HFFc6 (cell line): ENCODE measurements at regions not wholly inside any gene's neighbourhood (a gene's known extent, or its start where the extent isn't known, plus 50 kb on each side); places are given as distances from the start of the nearest gene placed in this dataset.

ENCODE experiments used
- DNase-seq: peaks from one replicate; pipeline ENCODE4 v3.0.0-alpha.2; 2018
- H3K27ac Mint-ChIP-seq: 2 replicates; pipeline ENCODE4 v1.8.0; 2020; ENCODE audit warnings: mild to moderate bottlenecking, mixed read lengths
- H3K27me3 Mint-ChIP-seq: 2 replicates; pipeline ENCODE4 v1.8.0; 2021; ENCODE audit warnings: mild to moderate bottlenecking, moderate library complexity, mixed read lengths; ENCODE audit not compliant: insufficient read depth
- H3K36me3 Mint-ChIP-seq: 2 replicates; pipeline ENCODE4 v1.8.0; 2021; ENCODE audit warnings: low read depth, mixed read lengths
- H3K4me1 Mint-ChIP-seq: 2 replicates; pipeline ENCODE4 v1.8.0; 2020; ENCODE audit warnings: low read depth, mixed read lengths
- H3K4me3 Mint-ChIP-seq: 2 replicates; pipeline ENCODE4 v1.8.0; 2020; ENCODE audit warnings: mild to moderate bottlenecking, moderate library complexity, mixed read lengths
- H3K9me3 Mint-ChIP-seq: 2 replicates; pipeline ENCODE4 v1.8.0; 2020; ENCODE audit warnings: mild to moderate bottlenecking, mixed read lengths
- TF ChIP-seq, protein P1 (sequence below): fragments of 200-600 bp; sonication (generic); IDR thresholded peaks from 2 replicates; pipeline ENCODE4 v1.5.0; 2021; ENCODE audit warnings: antibody characterized with exemption, mild to moderate bottlenecking

DNA sequence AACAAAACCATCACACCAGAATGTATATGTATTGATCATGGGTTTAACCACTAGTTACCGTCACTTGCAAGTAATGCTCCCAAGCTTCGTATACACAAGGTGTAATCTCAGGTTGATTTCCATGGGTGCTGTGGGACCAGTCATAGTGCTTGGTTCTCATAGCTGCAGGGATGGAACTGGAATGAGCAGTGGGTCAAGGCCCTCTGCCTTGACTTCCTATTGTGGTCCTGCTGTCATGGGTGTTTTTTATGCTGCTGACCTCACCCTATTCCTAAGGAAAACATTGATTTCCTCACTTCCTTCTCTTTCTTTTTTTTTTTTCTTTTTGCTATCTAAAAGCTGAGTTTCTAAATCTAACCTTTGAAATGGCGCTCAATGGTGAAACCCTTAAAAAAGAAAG, 325.6 kb upstream of the RASGRP1 start:
- Mint-ChIP-seq H3K9me3 (peaks cover 15% of the 10 kb centered on the region), H3K36me3 (peaks cover 23% of the 10 kb centered on the region), H3K4me1 (peaks cover 73% of the 10 kb centered on the region), H3K4me3 (no peak overlapping the region), H3K27me3 (peaks cover 4% of the 10 kb centered on the region; the same call in 1 of the 2 replicates), H3K27ac (no peak overlapping the region)
- TF ChIP-seq, protein P1, sequence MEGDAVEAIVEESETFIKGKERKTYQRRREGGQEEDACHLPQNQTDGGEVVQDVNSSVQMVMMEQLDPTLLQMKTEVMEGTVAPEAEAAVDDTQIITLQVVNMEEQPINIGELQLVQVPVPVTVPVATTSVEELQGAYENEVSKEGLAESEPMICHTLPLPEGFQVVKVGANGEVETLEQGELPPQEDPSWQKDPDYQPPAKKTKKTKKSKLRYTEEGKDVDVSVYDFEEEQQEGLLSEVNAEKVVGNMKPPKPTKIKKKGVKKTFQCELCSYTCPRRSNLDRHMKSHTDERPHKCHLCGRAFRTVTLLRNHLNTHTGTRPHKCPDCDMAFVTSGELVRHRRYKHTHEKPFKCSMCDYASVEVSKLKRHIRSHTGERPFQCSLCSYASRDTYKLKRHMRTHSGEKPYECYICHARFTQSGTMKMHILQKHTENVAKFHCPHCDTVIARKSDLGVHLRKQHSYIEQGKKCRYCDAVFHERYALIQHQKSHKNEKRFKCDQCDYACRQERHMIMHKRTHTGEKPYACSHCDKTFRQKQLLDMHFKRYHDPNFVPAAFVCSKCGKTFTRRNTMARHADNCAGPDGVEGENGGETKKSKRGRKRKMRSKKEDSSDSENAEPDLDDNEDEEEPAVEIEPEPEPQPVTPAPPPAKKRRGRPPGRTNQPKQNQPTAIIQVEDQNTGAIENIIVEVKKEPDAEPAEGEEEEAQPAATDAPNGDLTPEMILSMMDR: no peak
- DNase-seq: no peak

GRCh38 chr15:38893925-38894242, 329.3 kb upstream of the RASGRP1 start:
- peak overlapping the region; percentile 82 for H3K27ac Mint-ChIP-seq
- peak overlapping the region; percentile 35; the same call in 1 of the 2 replicates for H3K4me3 Mint-ChIP-seq
- H3K4me1 Mint-ChIP-seq: peaks cover 84% of the 10 kb centered on the region
- peaks cover 27% of the 10 kb centered on the region for H3K36me3 Mint-ChIP-seq
- peaks cover 5% of the 10 kb centered on the region for H3K27me3 Mint-ChIP-seq
- TF ChIP-seq, protein P1: no peak
- no peak for DNase-seq
- peaks cover 15% of the 10 kb centered on the region for H3K9me3 Mint-ChIP-seq

DNA sequence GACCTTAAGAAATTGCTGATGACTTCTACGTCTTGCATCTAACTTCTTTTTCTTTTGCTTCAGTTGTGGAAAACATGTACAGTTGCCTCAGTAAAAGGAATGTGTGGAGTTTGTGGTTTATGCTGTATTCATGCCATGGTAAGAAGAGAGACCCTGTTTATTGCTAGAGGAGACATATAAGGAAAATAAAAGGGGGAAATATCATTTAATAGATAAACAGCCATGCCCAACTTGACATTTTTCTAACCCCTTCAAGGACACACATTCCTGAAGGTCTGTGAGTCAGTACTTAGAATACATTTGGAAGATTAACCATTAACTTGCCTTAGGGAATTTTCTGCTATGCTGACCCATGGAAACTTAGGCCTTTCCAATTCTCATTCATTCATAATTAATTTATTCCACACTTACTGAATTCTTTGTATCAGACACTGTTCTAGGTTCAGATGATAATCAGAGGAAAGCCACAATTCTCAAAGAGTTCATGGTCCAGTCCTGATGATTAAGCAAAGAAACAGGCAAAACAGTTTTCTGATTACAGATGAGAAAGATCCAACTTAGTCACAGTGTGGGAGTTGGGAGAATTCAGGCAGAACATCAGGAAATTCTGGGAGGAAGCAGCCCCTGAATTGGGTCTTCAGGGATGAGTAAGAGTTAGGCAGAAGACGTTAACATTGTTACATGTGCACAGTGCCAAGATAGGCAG, 329.8 kb upstream of the RASGRP1 start:
- H3K4me1 Mint-ChIP-seq: peaks cover 89% of the 10 kb centered on the region
- TF ChIP-seq, protein P1: no peak
- H3K27ac Mint-ChIP-seq: peak overlapping the region; percentile 82

DNA sequence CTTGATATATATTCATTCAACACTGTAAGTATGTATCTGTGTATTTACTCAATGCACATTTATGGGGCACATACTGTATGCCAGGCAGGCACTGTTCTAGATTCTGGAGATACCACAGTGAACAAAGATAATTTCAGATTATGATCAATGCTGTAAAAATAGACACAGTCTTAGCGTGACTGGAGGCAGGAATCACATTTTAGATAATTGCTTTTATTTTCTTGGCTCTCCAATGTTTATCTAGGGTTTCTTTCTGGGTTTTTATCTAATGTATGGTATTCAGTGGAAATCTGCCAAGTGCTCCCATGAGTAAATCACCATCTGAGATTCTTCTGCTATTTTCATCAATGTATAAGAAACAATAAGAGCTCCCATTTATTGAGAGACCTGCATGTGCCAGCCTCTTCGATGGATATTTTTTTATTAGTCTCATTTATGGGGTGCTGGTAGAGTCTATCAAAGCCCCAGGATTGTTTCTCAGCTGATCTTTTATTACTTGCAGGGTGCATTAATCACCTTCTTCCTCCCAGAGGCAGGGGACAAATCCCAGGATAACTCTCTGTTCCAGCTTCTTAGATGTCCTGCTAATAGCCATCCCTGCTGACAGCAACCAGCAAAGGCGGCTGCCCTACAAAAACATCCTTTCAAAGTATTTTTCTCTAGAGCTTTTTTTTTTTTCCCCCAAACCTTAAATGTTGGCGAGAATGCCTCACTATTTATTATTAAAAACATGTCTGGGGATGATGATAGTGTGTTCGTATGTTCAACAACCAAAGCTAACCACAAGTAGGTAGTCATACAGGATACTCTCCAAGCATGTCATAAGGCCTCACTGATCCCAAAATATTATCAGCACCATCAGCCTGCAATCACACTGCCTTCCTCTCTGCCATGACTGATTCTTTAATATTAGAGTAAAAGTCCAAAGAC, 331.0 kb upstream of the RASGRP1 start:
- TF ChIP-seq, protein P1: no peak
- H3K4me1 Mint-ChIP-seq: peaks cover 91% of the 10 kb centered on the region
- peaks cover 22% of the 10 kb centered on the region for H3K36me3 Mint-ChIP-seq
- H3K27me3 Mint-ChIP-seq: peaks cover 5% of the 10 kb centered on the region
- peak overlapping the region; percentile 60 for H3K4me3 Mint-ChIP-seq
- H3K27ac Mint-ChIP-seq: peak overlapping the region; percentile 82
- peaks cover 14% of the 10 kb centered on the region for H3K9me3 Mint-ChIP-seq
- DNase-seq: peak; percentile 75

More for the DNA sequence above, 329.8 kb upstream of the RASGRP1 start:
- peaks cover 5% of the 10 kb centered on the region for H3K27me3 Mint-ChIP-seq
- DNase-seq: peak; percentile 95
- peak overlapping the region; percentile 18; the same call in 1 of the 2 replicates for H3K4me3 Mint-ChIP-seq
- H3K9me3 Mint-ChIP-seq: peaks cover 15% of the 10 kb centered on the region
- peaks cover 30% of the 10 kb centered on the region for H3K36me3 Mint-ChIP-seq

DNA sequence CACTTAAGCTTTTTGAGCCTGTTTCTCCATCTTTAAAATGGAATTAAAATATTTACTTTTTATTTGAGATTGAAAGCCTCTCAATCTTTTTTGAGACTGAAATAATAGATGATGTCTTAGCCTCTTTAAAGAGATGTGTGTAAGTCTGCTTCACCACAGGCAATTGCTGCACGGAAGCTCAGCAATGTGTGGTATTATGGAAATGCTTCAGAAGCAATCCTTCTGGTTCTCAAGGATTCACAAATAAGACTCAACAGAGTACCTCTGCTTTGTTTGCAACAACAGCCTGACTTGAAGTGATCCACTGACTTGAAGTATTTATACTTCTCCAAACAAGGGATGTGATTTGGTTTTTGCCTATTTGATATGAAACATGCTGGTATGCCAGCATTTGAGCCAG, 332.0 kb upstream of the RASGRP1 start:
- DNase-seq: no peak
- peaks cover 87% of the 10 kb centered on the region for H3K4me1 Mint-ChIP-seq
- peaks cover 24% of the 10 kb centered on the region for H3K36me3 Mint-ChIP-seq
- TF ChIP-seq, protein P1: no peak
- H3K27me3 Mint-ChIP-seq: peaks cover 5% of the 10 kb centered on the region
- H3K27ac Mint-ChIP-seq: peak overlapping the region; percentile 82
- H3K9me3 Mint-ChIP-seq: peaks cover 8% of the 10 kb centered on the region
- no peak overlapping the region for H3K4me3 Mint-ChIP-seq
